Type B pancreatic cell (in vitro differentiated cells): ENCODE measurements at regions not wholly inside any gene's neighbourhood (a gene's known extent, or its start where the extent isn't known, plus 50 kb on each side); places are given as distances from the start of the nearest gene placed in this dataset.

ENCODE experiments used
- DNase-seq: peaks from one replicate; pipeline ENCODE4 v3.0.0; 2021; ENCODE audit warnings: mixed read lengths; ENCODE audit not compliant: unreplicated experiment; ENCODE audit errors: extremely low spot score
- H3K27ac Mint-ChIP-seq: 2 replicates; pipeline ENCODE4 v1.8.0; 2021; ENCODE audit warnings: mild to moderate bottlenecking, mixed read lengths
- H3K27me3 Mint-ChIP-seq: 2 replicates; pipeline ENCODE4 v1.8.0; 2021; ENCODE audit warnings: mixed read lengths
- H3K36me3 Mint-ChIP-seq: 2 replicates; pipeline ENCODE4 v1.8.0; 2021; ENCODE audit warnings: mixed read lengths
- H3K4me1 Mint-ChIP-seq: one replicate; pipeline ENCODE4 v1.8.0; 2021; ENCODE audit warnings: mixed read lengths; ENCODE audit not compliant: unreplicated experiment
- H3K4me3 Mint-ChIP-seq: 2 replicates; pipeline ENCODE4 v1.8.0; 2021; ENCODE audit warnings: mild to moderate bottlenecking, mixed read lengths
- H3K9me3 Mint-ChIP-seq: 2 replicates; pipeline ENCODE4 v1.8.0; 2021; ENCODE audit warnings: mixed read lengths
- CTCF ChIP-seq: fragments of 200-600 bp; sonication (generic); conservative IDR thresholded peaks from 2 replicates; pipeline ENCODE4 v1.5.0; 2021; ENCODE audit warnings: antibody characterized with exemption, mild to moderate bottlenecking

GRCh38 chr1:29836651-29837646, 600.6 kb downstream of the PTPRU start:
- no peak overlapping the region for H3K27ac Mint-ChIP-seq

GRCh38 chr1:29835874-29836273, 599.6 kb downstream of the PTPRU start:
- Mint-ChIP-seq H3K4me3 (no peak overlapping the region), H3K27ac (no peak overlapping the region), H3K9me3 (no peaks in the 10 kb centered on the region), H3K4me1 (no peaks in the 10 kb centered on the region), H3K36me3 (no peaks in the 10 kb centered on the region), H3K27me3 (peaks cover 22% of the 10 kb centered on the region)
- no peak for TF ChIP-seq CTCF
- peak; percentile 32 for DNase-seq

More at GRCh38 chr1:29836651-29837646, 600.6 kb downstream of the PTPRU start:
- TF ChIP-seq CTCF: no peak
- no peaks in the 10 kb centered on the region for H3K4me1 Mint-ChIP-seq
- no peaks in the 10 kb centered on the region for H3K36me3 Mint-ChIP-seq
- no peak for DNase-seq
- no peaks in the 10 kb centered on the region for H3K9me3 Mint-ChIP-seq
- peaks cover 12% of the 10 kb centered on the region for H3K27me3 Mint-ChIP-seq
- H3K4me3 Mint-ChIP-seq: no peak overlapping the region

- no peaks in the 10 kb centered on the region for H3K36me3 Mint-ChIP-seq
- peaks cover 27% of the 10 kb centered on the region for H3K27me3 Mint-ChIP-seq
- no peak overlapping the region for H3K27ac Mint-ChIP-seq
- no peaks in the 10 kb centered on the region for H3K9me3 Mint-ChIP-seq
- no peaks in the 10 kb centered on the region for H3K4me1 Mint-ChIP-seq
- no peak for DNase-seq
- TF ChIP-seq CTCF: no peak
- H3K4me3 Mint-ChIP-seq: no peak overlapping the region
Measured at GRCh38 chr1:29835406-29835805, 599.1 kb downstream of the PTPRU start.

- Mint-ChIP-seq H3K36me3 (no peaks in the 10 kb centered on the region), H3K27ac (no peak overlapping the region), H3K27me3 (peaks cover 27% of the 10 kb centered on the region), H3K4me3 (no peak overlapping the region), H3K9me3 (no peaks in the 10 kb centered on the region), H3K4me1 (no peaks in the 10 kb centered on the region)
- DNase-seq: peak; percentile 36
- TF ChIP-seq CTCF: no peak
Measured at GRCh38 chr1:29833581-29833980, 597.3 kb downstream of the PTPRU start.

GRCh38 chr1:29832936-29833335, 596.6 kb downstream of the PTPRU start:
- no peaks in the 10 kb centered on the region for H3K4me1 Mint-ChIP-seq
- no peak for TF ChIP-seq CTCF
- H3K27ac Mint-ChIP-seq: no peak overlapping the region
- no peak overlapping the region for H3K4me3 Mint-ChIP-seq
- peaks cover 24% of the 10 kb centered on the region for H3K27me3 Mint-ChIP-seq
- no peaks in the 10 kb centered on the region for H3K36me3 Mint-ChIP-seq
- no peak for DNase-seq
- no peaks in the 10 kb centered on the region for H3K9me3 Mint-ChIP-seq
